H1 (cell line): ENCODE measurements at regions not wholly inside any gene's neighbourhood (a gene's known extent, or its start where the extent isn't known, plus 50 kb on each side); places are given as distances from the start of the nearest gene placed in this dataset.

Experiments used
- ASH2L ChIP-seq: fragments of 200-600, 300-600 bp; sonication (generic); IDR thresholded peaks from one replicate; pipeline ENCODE4 v1.7.1; 2017; ENCODE audit warnings: low read length
- CEBPB ChIP-seq: IDR thresholded peaks from 2 replicates; pipeline ENCODE4 v1.6.1; 2012; ENCODE audit warnings: low read depth, low read length
- CHD7 ChIP-seq: fragments of 300-600 bp; sonication (generic); IDR thresholded peaks from 2 replicates; pipeline ENCODE4 v1.7.1; 2012; ENCODE audit warnings: low read length, moderate library complexity, mild to moderate bottlenecking, inconsistent platforms; ENCODE audit not compliant: insufficient replicate concordance
- CREB1 ChIP-seq: IDR thresholded peaks from 2 replicates; pipeline ENCODE4 v1.6.1; 2012; ENCODE audit warnings: inconsistent platforms
- CTCF ChIP-seq, 3 experiments: IDR thresholded peaks; 1 replicate in 2 of 3; 2 replicates in 1 of 3; pipeline versions ENCODE4 v1.5.1 to v1.6.1; 2011; ENCODE audit warnings: low read length in 3 of 3, mild to moderate bottlenecking in 3 of 3, inconsistent platforms in 2 of 3, low read depth in 1 of 3, moderate library complexity in 1 of 3; ENCODE audit not compliant: insufficient read depth in 1 of 3; ENCODE audit errors: control extremely low read depth in 1 of 3
- EGR1 ChIP-seq: IDR thresholded peaks from 2 replicates; pipeline ENCODE4 v1.6.1; 2011; ENCODE audit warnings: low read depth, low read length, borderline replicate concordance
- EZH2 ChIP-seq: fragments of 200-600 bp; sonication (generic); IDR thresholded peaks from 2 replicates; pipeline ENCODE4 v1.7.1; 2012; ENCODE audit warnings: low read depth, mild to moderate bottlenecking, moderate library complexity, low read length, inconsistent platforms; ENCODE audit not compliant: severe bottlenecking
- POLR2A ChIP-seq, 2 experiments: IDR thresholded peaks; 1 replicate in 1 of 2; 2 replicates in 1 of 2; pipeline ENCODE4 v1.6.1; 2011; ENCODE audit warnings: low read depth in 2 of 2, low read length in 2 of 2, mild to moderate bottlenecking in 2 of 2; ENCODE audit errors: control extremely low read depth in 1 of 2
- SP4 ChIP-seq: IDR thresholded peaks from 2 replicates; pipeline ENCODE4 v1.6.1; 2012; ENCODE audit warnings: low read length, inconsistent platforms
- ZNF274 ChIP-seq: IDR thresholded peaks from 2 replicates; pipeline ENCODE4 v1.7.0; 2012; ENCODE audit warnings: low read length, borderline replicate concordance; ENCODE audit errors: extremely low read depth
- TF ChIP-seq, protein P1 (sequence below): IDR thresholded peaks from 2 replicates; pipeline ENCODE4 v1.6.1; 2011; ENCODE audit warnings: low read length, improper control_type of control experiment

GRCh38 chr1:112850034-112850757 lies 105.8 kb downstream of the SLC16A1 start:
- no peak for TF ChIP-seq POLR2A (IDR thresholded peaks at IDR 0.05; ENCODE audit: control extremely low read depth in 1 of 2, low read depth in 2 of 2, low read length in 2 of 2)
- TF ChIP-seq CTCF (IDR thresholded peaks at IDR 0.05; ENCODE audit: control extremely low read depth in 1 of 3, insufficient read depth in 1 of 3, low read depth in 1 of 3, low read length in 3 of 3) = no peak
- TF ChIP-seq SP4 = no peak
- TF ChIP-seq EZH2 = no peak
- no peak for TF ChIP-seq CHD7
- no peak for TF ChIP-seq ASH2L
- no peak for TF ChIP-seq CEBPB
- TF ChIP-seq, protein P1, sequence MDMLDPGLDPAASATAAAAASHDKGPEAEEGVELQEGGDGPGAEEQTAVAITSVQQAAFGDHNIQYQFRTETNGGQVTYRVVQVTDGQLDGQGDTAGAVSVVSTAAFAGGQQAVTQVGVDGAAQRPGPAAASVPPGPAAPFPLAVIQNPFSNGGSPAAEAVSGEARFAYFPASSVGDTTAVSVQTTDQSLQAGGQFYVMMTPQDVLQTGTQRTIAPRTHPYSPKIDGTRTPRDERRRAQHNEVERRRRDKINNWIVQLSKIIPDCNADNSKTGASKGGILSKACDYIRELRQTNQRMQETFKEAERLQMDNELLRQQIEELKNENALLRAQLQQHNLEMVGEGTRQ = no peak
- no peak for TF ChIP-seq CREB1
- TF ChIP-seq ZNF274 = no peak
- TF ChIP-seq EGR1 = no peak
